Fibroblast of lung (primary cell): ENCODE measurements at regions not wholly inside any gene's neighbourhood (a gene's known extent, or its start where the extent isn't known, plus 50 kb on each side); places are given as distances from the start of the nearest gene placed in this dataset.

Source experiments
- CTCF ChIP-seq, 2 donors: IDR thresholded peaks in 1 of 2; conservative IDR thresholded peaks in 1 of 2; 1 replicate in 1 of 2; 2 replicates in 1 of 2; pipeline ENCODE4 v1.5.1; 2011 to 2012; ENCODE audit warnings: low read length in 2 of 2, control low read depth in 1 of 2, inconsistent platforms in 1 of 2, low read depth in 1 of 2, mild to moderate bottlenecking in 1 of 2
- EZH2 ChIP-seq: IDR thresholded peaks from 2 replicates; pipeline ENCODE4 v1.5.1; 2012; ENCODE audit warnings: low read length, control low read depth, mild to moderate bottlenecking; ENCODE audit errors: missing control alignments

DNA sequence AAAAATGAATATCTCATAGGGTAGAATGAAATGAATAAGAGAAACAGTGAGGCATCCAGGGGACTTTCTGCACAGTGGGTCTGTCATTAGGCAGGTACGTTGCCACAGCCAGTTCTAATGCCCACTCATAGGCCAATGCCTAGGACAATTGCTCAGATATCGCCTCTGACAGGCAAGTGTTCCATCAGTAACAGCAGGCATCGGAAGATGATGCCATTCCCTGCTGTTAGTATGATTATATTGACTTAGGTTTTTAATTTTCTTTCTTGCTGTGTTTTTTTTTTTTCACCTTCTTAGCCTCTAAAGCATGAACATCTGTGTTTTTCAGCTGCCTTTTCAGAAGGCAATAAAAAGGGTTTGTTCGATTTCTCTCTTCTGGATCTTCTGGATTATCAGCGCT is 90.7 kb downstream of the PRL start:
- TF ChIP-seq CTCF (conservative IDR thresholded peaks at IDR 0.05 in 1 of 2, IDR thresholded peaks at IDR 0.05 in 1 of 2; ENCODE audit: low read depth in 1 of 2, low read length in 2 of 2) (no peak), EZH2 (no peak)
